Liver (tissue), 8 donors: ENCODE measurements at regions not wholly inside any gene's neighbourhood (a gene's known extent, or its start where the extent isn't known, plus 50 kb on each side); places are given as distances from the start of the nearest gene placed in this dataset.

Experiments used
- DNase-seq: peaks from one replicate; pipeline ENCODE4 v3.0.0-alpha.2; 2017; ENCODE audit warnings: low spot score
- H3K27ac ChIP-seq, 2 donors: one replicate each; pipeline ENCODE4 v1.7.0; 2013; ENCODE audit warnings: inconsistent platforms in 2 of 2, low read length in 2 of 2, control low read depth in 1 of 2, low read depth in 1 of 2, mild to moderate bottlenecking in 1 of 2
- H3K27me3 ChIP-seq, 4 donors: one replicate each; pipeline versions ENCODE4 v1.6.1 to v1.7.0; 2013; ENCODE audit warnings: low read length in 3 of 4, inconsistent platforms in 1 of 4, mild to moderate bottlenecking in 1 of 4, moderate library complexity in 1 of 4; ENCODE audit not compliant: control insufficient read depth in 4 of 4, insufficient read depth in 4 of 4
- H3K36me3 ChIP-seq, 4 donors: one replicate each; pipeline versions ENCODE4 v1.6.1 to v1.7.0; 2013; ENCODE audit warnings: low read length in 3 of 4, mild to moderate bottlenecking in 3 of 4, low read depth in 1 of 4, moderate library complexity in 1 of 4; ENCODE audit not compliant: control insufficient read depth in 4 of 4, insufficient read depth in 3 of 4
- H3K4me1 ChIP-seq, 4 donors: one replicate each; pipeline versions ENCODE4 v1.6.1 to v1.7.0; 2013; ENCODE audit warnings: low read length in 3 of 4, mild to moderate bottlenecking in 3 of 4, moderate library complexity in 1 of 4; ENCODE audit not compliant: control insufficient read depth in 4 of 4, insufficient read depth in 4 of 4
- H3K4me3 ChIP-seq, 3 donors: one replicate each; pipeline versions ENCODE4 v1.6.1 to v1.7.0; 2013; ENCODE audit warnings: low read length in 3 of 3, control low read depth in 1 of 3, low read depth in 1 of 3, mild to moderate bottlenecking in 1 of 3
- H3K9ac ChIP-seq, 2 donors: one replicate each; pipeline ENCODE4 v1.7.0; 2013; ENCODE audit warnings: low read length in 2 of 2, mild to moderate bottlenecking in 2 of 2, moderate library complexity in 2 of 2, control low read depth in 1 of 2, low read depth in 1 of 2
- H3K9me3 ChIP-seq, 4 donors: one replicate each; pipeline versions ENCODE4 v1.6.1 to v1.7.0; 2013; ENCODE audit warnings: low read length in 3 of 4; ENCODE audit not compliant: control insufficient read depth in 4 of 4
- EGR1 ChIP-seq, 2 donors: IDR thresholded peaks; 2 replicates each; pipeline ENCODE4 v1.6.1; 2016 to 2018; ENCODE audit warnings: antibody characterized with exemption in 2 of 2, low read depth in 2 of 2
- FOXA1 ChIP-seq: IDR thresholded peaks from 2 replicates; pipeline ENCODE4 v1.6.1; 2016; ENCODE audit warnings: antibody characterized with exemption
- FOXA2 ChIP-seq: IDR thresholded peaks from 2 replicates; pipeline ENCODE4 v1.6.1; 2016; ENCODE audit warnings: antibody characterized with exemption
- GABPA ChIP-seq, 2 donors: IDR thresholded peaks in 1 of 2; conservative IDR thresholded peaks in 1 of 2; 2 replicates each; pipeline ENCODE4 v1.6.1; 2016; ENCODE audit warnings: antibody characterized with exemption in 2 of 2, mild to moderate bottlenecking in 1 of 2, moderate library complexity in 1 of 2
- HNF4A ChIP-seq, 2 donors: conservative IDR thresholded peaks; 2 replicates each; pipeline ENCODE4 v1.6.1; 2016; ENCODE audit warnings: antibody characterized with exemption in 2 of 2, mild to moderate bottlenecking in 2 of 2
- HNF4G ChIP-seq: IDR thresholded peaks from 2 replicates; pipeline ENCODE4 v1.6.1; 2016; ENCODE audit warnings: antibody characterized with exemption
- JUND ChIP-seq, 2 donors: IDR thresholded peaks; 2 replicates each; pipeline ENCODE4 v1.6.1; 2016; ENCODE audit warnings: antibody characterized with exemption in 2 of 2
- NR2F2 ChIP-seq: IDR thresholded peaks from 2 replicates; pipeline ENCODE4 v1.6.1; 2016; ENCODE audit warnings: antibody characterized with exemption
- RAD21 ChIP-seq, 2 donors: IDR thresholded peaks; 2 replicates each; pipeline ENCODE4 v1.6.1; 2016; ENCODE audit warnings: antibody characterized with exemption in 2 of 2, mild to moderate bottlenecking in 2 of 2
- RXRA ChIP-seq, 2 donors: IDR thresholded peaks; 2 replicates each; pipeline ENCODE4 v1.6.1; 2017 to 2018; ENCODE audit warnings: antibody characterized with exemption in 2 of 2, mild to moderate bottlenecking in 1 of 2
- SP1 ChIP-seq: IDR thresholded peaks from 2 replicates; pipeline ENCODE4 v1.6.1; 2018; ENCODE audit warnings: antibody characterized with exemption, mild to moderate bottlenecking
- TAF1 ChIP-seq: conservative IDR thresholded peaks from 2 replicates; pipeline ENCODE4 v1.6.1; 2016; ENCODE audit warnings: antibody characterized with exemption, mild to moderate bottlenecking
- YY1 ChIP-seq: IDR thresholded peaks from 2 replicates; pipeline ENCODE4 v1.6.1; 2016; ENCODE audit warnings: antibody characterized with exemption, mild to moderate bottlenecking
- WGBS: extraction: QIAGEN DNeasy Blood & Tissue Kit; methylation state at CpG from one replicate; pipeline ENCODE4 v1.1.7; 2013; 5-methylcytosine and 5-hydroxymethylcytosine counted together
- TF ChIP-seq, protein P1 (sequence below): IDR thresholded peaks from 2 replicates; pipeline ENCODE4 v1.6.1; 2016; ENCODE audit warnings: antibody characterized with exemption
- TF ChIP-seq, protein P2 (sequence below): fragments of 150-350 bp; IDR thresholded peaks from 2 replicates; pipeline ENCODE4 v1.5.1; 2017; ENCODE audit warnings: improper control_type of control experiment, low read depth, low read length; ENCODE audit not compliant: missing input control
- TF ChIP-seq, protein P3 (sequence below): IDR thresholded peaks from 2 replicates; pipeline ENCODE4 v1.6.1; 2016; ENCODE audit warnings: antibody characterized with exemption
- TF ChIP-seq, protein P4 (sequence below): IDR thresholded peaks from 2 replicates; pipeline ENCODE4 v1.6.1; 2016; ENCODE audit warnings: antibody characterized with exemption
- TF ChIP-seq, protein P5 (sequence below): IDR thresholded peaks from 2 replicates; pipeline ENCODE4 v1.6.1; 2016; ENCODE audit warnings: antibody characterized with exemption, mild to moderate bottlenecking
- donor health status: healthy.
- donor health status: healthy.
- donor health status: healthy.
- donor health status: healthy.
- donor health status: healthy.

DNA sequence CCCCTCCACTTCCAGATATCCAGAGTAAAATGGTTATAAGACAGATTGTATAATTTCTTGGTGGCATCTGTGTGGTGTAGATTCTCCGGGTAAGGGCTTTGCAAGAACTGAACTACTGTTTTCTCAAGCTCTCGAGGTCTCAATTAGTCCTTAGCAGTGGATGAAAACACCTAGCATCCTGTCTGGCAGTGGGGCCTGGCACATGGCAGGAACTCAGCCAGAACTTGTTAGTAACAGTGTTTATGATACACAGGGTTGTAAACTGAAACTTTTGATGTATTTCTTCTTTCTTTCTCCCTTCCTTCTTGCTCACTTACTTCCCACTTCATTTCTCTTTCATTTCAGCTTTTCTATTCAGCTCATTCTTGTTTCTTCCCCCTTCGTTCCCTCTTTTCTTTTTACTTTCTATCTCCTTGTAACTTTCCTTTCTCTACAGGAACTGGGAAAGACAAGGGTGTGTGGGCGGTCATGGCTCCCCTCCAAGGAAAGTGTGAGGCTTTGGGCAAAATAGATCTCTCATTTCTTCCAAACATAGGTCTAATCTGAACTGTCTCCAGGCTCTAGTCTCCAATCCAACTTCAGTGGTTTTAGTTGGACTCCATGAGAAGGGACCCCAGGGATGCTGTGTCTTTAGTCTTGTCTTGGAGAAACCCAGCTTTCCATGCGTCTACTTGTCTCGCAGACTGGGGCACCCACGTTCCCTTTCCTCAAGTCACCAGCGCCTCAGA, 159.7 kb downstream of the PAH start:
- no peaks in the 10 kb centered on the region for H3K27me3 ChIP-seq

More for the DNA sequence above, 159.7 kb downstream of the PAH start:
- no peaks in the 10 kb centered on the region for H3K9me3 ChIP-seq
- no peak overlapping the region for H3K9ac ChIP-seq
- H3K4me1 ChIP-seq = no peaks in the 10 kb centered on the region
- DNase-seq = no peak
- 89% methylated on average over 8 of the region's 8 CpGs for WGBS
- H3K36me3 ChIP-seq = no peaks in the 10 kb centered on the region
- H3K27ac ChIP-seq = no peak overlapping the region
- no peak overlapping the region for H3K4me3 ChIP-seq
- TF ChIP-seq, protein P1, sequence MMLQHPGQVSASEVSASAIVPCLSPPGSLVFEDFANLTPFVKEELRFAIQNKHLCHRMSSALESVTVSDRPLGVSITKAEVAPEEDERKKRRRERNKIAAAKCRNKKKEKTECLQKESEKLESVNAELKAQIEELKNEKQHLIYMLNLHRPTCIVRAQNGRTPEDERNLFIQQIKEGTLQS = no peak
- TF ChIP-seq HNF4G = no peak
- no peak for TF ChIP-seq RAD21 (IDR thresholded peaks at IDR 0.05)
- TF ChIP-seq YY1 = no peak
- TF ChIP-seq, protein P2, sequence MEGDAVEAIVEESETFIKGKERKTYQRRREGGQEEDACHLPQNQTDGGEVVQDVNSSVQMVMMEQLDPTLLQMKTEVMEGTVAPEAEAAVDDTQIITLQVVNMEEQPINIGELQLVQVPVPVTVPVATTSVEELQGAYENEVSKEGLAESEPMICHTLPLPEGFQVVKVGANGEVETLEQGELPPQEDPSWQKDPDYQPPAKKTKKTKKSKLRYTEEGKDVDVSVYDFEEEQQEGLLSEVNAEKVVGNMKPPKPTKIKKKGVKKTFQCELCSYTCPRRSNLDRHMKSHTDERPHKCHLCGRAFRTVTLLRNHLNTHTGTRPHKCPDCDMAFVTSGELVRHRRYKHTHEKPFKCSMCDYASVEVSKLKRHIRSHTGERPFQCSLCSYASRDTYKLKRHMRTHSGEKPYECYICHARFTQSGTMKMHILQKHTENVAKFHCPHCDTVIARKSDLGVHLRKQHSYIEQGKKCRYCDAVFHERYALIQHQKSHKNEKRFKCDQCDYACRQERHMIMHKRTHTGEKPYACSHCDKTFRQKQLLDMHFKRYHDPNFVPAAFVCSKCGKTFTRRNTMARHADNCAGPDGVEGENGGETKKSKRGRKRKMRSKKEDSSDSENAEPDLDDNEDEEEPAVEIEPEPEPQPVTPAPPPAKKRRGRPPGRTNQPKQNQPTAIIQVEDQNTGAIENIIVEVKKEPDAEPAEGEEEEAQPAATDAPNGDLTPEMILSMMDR = no peak
- no peak for TF ChIP-seq GABPA (IDR thresholded peaks at IDR 0.05 in 1 of 2, conservative IDR thresholded peaks at IDR 0.05 in 1 of 2)
- TF ChIP-seq TAF1 = no peak
- TF ChIP-seq RXRA (IDR thresholded peaks at IDR 0.05) = no peak
- TF ChIP-seq NR2F2 = no peak
- no peak for TF ChIP-seq FOXA2
- no peak for TF ChIP-seq EGR1 (IDR thresholded peaks at IDR 0.05; ENCODE audit: low read depth in 2 of 2)
- TF ChIP-seq SP1 = no peak
- no peak for TF ChIP-seq HNF4A (conservative IDR thresholded peaks at IDR 0.05)
- TF ChIP-seq JUND (IDR thresholded peaks at IDR 0.05) = no peak
- no peak for TF ChIP-seq FOXA1
- TF ChIP-seq, protein P3, sequence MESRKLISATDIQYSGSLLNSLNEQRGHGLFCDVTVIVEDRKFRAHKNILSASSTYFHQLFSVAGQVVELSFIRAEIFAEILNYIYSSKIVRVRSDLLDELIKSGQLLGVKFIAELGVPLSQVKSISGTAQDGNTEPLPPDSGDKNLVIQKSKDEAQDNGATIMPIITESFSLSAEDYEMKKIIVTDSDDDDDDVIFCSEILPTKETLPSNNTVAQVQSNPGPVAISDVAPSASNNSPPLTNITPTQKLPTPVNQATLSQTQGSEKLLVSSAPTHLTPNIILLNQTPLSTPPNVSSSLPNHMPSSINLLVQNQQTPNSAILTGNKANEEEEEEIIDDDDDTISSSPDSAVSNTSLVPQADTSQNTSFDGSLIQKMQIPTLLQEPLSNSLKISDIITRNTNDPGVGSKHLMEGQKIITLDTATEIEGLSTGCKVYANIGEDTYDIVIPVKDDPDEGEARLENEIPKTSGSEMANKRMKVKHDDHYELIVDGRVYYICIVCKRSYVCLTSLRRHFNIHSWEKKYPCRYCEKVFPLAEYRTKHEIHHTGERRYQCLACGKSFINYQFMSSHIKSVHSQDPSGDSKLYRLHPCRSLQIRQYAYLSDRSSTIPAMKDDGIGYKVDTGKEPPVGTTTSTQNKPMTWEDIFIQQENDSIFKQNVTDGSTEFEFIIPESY = no peak
- TF ChIP-seq, protein P4, sequence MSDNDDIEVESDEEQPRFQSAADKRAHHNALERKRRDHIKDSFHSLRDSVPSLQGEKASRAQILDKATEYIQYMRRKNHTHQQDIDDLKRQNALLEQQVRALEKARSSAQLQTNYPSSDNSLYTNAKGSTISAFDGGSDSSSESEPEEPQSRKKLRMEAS = no peak
- TF ChIP-seq, protein P5, sequence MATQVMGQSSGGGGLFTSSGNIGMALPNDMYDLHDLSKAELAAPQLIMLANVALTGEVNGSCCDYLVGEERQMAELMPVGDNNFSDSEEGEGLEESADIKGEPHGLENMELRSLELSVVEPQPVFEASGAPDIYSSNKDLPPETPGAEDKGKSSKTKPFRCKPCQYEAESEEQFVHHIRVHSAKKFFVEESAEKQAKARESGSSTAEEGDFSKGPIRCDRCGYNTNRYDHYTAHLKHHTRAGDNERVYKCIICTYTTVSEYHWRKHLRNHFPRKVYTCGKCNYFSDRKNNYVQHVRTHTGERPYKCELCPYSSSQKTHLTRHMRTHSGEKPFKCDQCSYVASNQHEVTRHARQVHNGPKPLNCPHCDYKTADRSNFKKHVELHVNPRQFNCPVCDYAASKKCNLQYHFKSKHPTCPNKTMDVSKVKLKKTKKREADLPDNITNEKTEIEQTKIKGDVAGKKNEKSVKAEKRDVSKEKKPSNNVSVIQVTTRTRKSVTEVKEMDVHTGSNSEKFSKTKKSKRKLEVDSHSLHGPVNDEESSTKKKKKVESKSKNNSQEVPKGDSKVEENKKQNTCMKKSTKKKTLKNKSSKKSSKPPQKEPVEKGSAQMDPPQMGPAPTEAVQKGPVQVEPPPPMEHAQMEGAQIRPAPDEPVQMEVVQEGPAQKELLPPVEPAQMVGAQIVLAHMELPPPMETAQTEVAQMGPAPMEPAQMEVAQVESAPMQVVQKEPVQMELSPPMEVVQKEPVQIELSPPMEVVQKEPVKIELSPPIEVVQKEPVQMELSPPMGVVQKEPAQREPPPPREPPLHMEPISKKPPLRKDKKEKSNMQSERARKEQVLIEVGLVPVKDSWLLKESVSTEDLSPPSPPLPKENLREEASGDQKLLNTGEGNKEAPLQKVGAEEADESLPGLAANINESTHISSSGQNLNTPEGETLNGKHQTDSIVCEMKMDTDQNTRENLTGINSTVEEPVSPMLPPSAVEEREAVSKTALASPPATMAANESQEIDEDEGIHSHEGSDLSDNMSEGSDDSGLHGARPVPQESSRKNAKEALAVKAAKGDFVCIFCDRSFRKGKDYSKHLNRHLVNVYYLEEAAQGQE = no peak
